WERI-Rb-1 (cell line): ENCODE measurements at regions not wholly inside any gene's neighbourhood (a gene's known extent, or its start where the extent isn't known, plus 50 kb on each side); places are given as distances from the start of the nearest gene placed in this dataset.
"Not testable (repeated sequence)": the region's sequence is repeated elsewhere in the genome, so short reads cannot be mapped to it uniquely, and the experiment has no call there.

Experiments used
- DNase-seq: peaks from one replicate; pipeline ENCODE4 v3.0.0-alpha.2; 2020
- H3K27ac ChIP-seq: fragments of 250-450 bp; sonication (Bioruptor Pico); 2 replicates; pipeline ENCODE4 v1.5.1; 2020; ENCODE audit warnings: mild to moderate bottlenecking, moderate library complexity
- H3K27me3 ChIP-seq: fragments of 250-450 bp; sonication (Bioruptor Pico); 2 replicates; pipeline ENCODE4 v1.5.1; 2021; ENCODE audit warnings: mild to moderate bottlenecking, low read depth, moderate library complexity; ENCODE audit not compliant: insufficient read depth, severe bottlenecking
- H3K36me3 ChIP-seq: fragments of 250-450 bp; sonication (Bioruptor Pico); 2 replicates; pipeline ENCODE4 v1.5.1; 2020; ENCODE audit warnings: mild to moderate bottlenecking, moderate library complexity
- H3K4me3 ChIP-seq: 2 replicates; pipeline ENCODE4 v1.5.1; 2011; ENCODE audit warnings: low read depth, mild to moderate bottlenecking, control low read depth, low read length
- H3K9me3 ChIP-seq: fragments of 250-450 bp; sonication (Bioruptor Pico); 2 replicates; pipeline ENCODE4 v1.5.1; 2021; ENCODE audit warnings: mild to moderate bottlenecking, moderate library complexity; ENCODE audit not compliant: severe bottlenecking
- CTCF ChIP-seq: IDR thresholded peaks from 2 replicates; pipeline ENCODE4 v1.5.1; 2011; ENCODE audit warnings: low read depth, mild to moderate bottlenecking, control low read depth, inconsistent platforms, low read length

- H3K36me3 ChIP-seq: peaks cover 33% of the 10 kb centered on the region
- no peak overlapping the region for H3K4me3 ChIP-seq
- H3K27ac ChIP-seq: no peak overlapping the region
- no peak for TF ChIP-seq CTCF
- no peaks in the 10 kb centered on the region for H3K9me3 ChIP-seq
- no peak for DNase-seq
- no peaks in the 10 kb centered on the region for H3K27me3 ChIP-seq
Observed at GRCh38 chr19:5245631-5246553, 94.7 kb downstream of the PTPRS start.

GRCh38 chr19:5244351-5244750 is 96.3 kb downstream of the PTPRS start:
- Histone ChIP-seq H3K9me3 (no peaks in the 10 kb centered on the region), H3K27me3 (no peaks in the 10 kb centered on the region), H3K36me3 (peaks cover 24% of the 10 kb centered on the region), H3K27ac (no peak overlapping the region), H3K4me3 (no peak overlapping the region)
- no peak for TF ChIP-seq CTCF
- no peak for DNase-seq

GRCh38 chr19:5243878-5244277 is 96.7 kb downstream of the PTPRS start:
- no peak overlapping the region for H3K27ac ChIP-seq
- no peaks in the 10 kb centered on the region for H3K27me3 ChIP-seq
- H3K9me3 ChIP-seq: no peaks in the 10 kb centered on the region
- peaks cover 25% of the 10 kb centered on the region for H3K36me3 ChIP-seq
- H3K4me3 ChIP-seq: no peak overlapping the region
- no peak for TF ChIP-seq CTCF
- no peak for DNase-seq

- H3K36me3 ChIP-seq: peaks cover 30% of the 10 kb centered on the region
- not testable (repeated sequence) for DNase-seq, H3K27me3 ChIP-seq, H3K27ac ChIP-seq, H3K4me3 ChIP-seq, H3K9me3 ChIP-seq
Observed at GRCh38 chr19:5241896-5242295, 98.7 kb downstream of the PTPRS start.

GRCh38 chr19:5240011-5240410 is 100.6 kb downstream of the PTPRS start:
- Histone ChIP-seq H3K36me3 (peaks cover 23% of the 10 kb centered on the region), H3K27ac (no peak overlapping the region), H3K9me3 (no peaks in the 10 kb centered on the region), H3K27me3 (no peaks in the 10 kb centered on the region), H3K4me3 (no peak overlapping the region)
- no peak for TF ChIP-seq CTCF
- DNase-seq: no peak

GRCh38 chr19:5238700-5239099 is 101.9 kb downstream of the PTPRS start:
- no peak for DNase-seq
- no peaks in the 10 kb centered on the region for H3K9me3 ChIP-seq
- peaks cover 16% of the 10 kb centered on the region for H3K36me3 ChIP-seq
- no peak overlapping the region for H3K27ac ChIP-seq
- H3K4me3 ChIP-seq: no peak overlapping the region
- no peak for TF ChIP-seq CTCF
- no peaks in the 10 kb centered on the region for H3K27me3 ChIP-seq
